Breast epithelium (tissue), 4 donors: ENCODE measurements at regions not wholly inside any gene's neighbourhood (a gene's known extent, or its start where the extent isn't known, plus 50 kb on each side); places are given as distances from the start of the nearest gene placed in this dataset.

Source experiments
- DNase-seq, 2 donors: peaks; one replicate each; pipeline ENCODE4 v3.0.0-alpha.2; 2019; ENCODE audit warnings: low spot score in 2 of 2
- H3K27ac ChIP-seq, 2 donors: fragments of 200-600 bp; sonication (generic) in 1 of 2; one replicate each; pipeline ENCODE4 v1.5.1; 2016 to 2019; ENCODE audit warnings: mild to moderate bottlenecking in 1 of 2
- H3K27me3 ChIP-seq, 2 donors: fragments of 200-600 bp; sonication (generic) in 1 of 2; one replicate each; pipeline versions ENCODE4 v1.5.1 to v1.6.0; 2017 to 2019; ENCODE audit warnings: control low read depth in 1 of 2, mild to moderate bottlenecking in 1 of 2
- H3K36me3 ChIP-seq: fragments of 200-600 bp; one replicate; pipeline ENCODE4 v1.5.1; 2019
- H3K4me1 ChIP-seq, 2 donors: fragments of 200-600 bp; sonication (generic); one replicate each; pipeline ENCODE4 v1.5.1; 2016 to 2019; ENCODE audit warnings: control low read depth in 1 of 2
- H3K4me3 ChIP-seq, 3 donors: fragments of 200-600 bp; sonication (generic); 1 replicate in 2 of 3; 2 replicates in 1 of 3; pipeline ENCODE4 v1.5.1; 2016 to 2019; ENCODE audit warnings: mild to moderate bottlenecking in 3 of 3, moderate library complexity in 2 of 3
- H3K9me3 ChIP-seq, 2 donors: fragments of 200-600 bp; sonication (generic) in 1 of 2; one replicate each; pipeline ENCODE4 v1.5.1; 2016 to 2019; ENCODE audit warnings: control low read depth in 1 of 2
- CTCF ChIP-seq, 3 donors: fragments of 450-650 bp; IDR thresholded peaks; one replicate each; pipeline ENCODE4 v1.5.1; 2016 to 2017; ENCODE audit warnings: antibody characterized with exemption in 3 of 3, mild to moderate bottlenecking in 3 of 3, moderate library complexity in 3 of 3
- POLR2A ChIP-seq: fragments of 450-650 bp; IDR thresholded peaks from one replicate; pipeline ENCODE4 v1.6.1; 2016; ENCODE audit warnings: antibody characterized with exemption, mild to moderate bottlenecking, moderate library complexity
- POLR2AphosphoS5 ChIP-seq, 3 donors: sonication (generic); formaldehyde crosslinking; IDR thresholded peaks; one replicate each; pipeline ENCODE4 v1.6.1; 2017; ENCODE audit warnings: antibody characterized with exemption in 3 of 3
- intact Hi-C: fragments of 100-400 bp; cut with DNase I; formaldehyde crosslinking; loops from one replicate; pipeline ENCODE4 v1.15.1; 2023; ENCODE audit warnings: low total_unique reads

GRCh38 chr6:141321493-141322347 lies 811.0 kb upstream of the GJE1 start:
- TF ChIP-seq POLR2A (no peak), POLR2AphosphoS5 (IDR thresholded peaks at IDR 0.05) (no peak), CTCF (IDR thresholded peaks at IDR 0.05) (no peak)
- H3K27ac ChIP-seq: no peak overlapping the region
- intact Hi-C loops: no loop called here
- peaks cover 0 to 3% of the 10 kb centered on the region in 2 donors for H3K9me3 ChIP-seq
- no peaks in the 10 kb centered on the region for H3K4me1 ChIP-seq
- H3K4me3 ChIP-seq: no peak overlapping the region
- no peaks in the 10 kb centered on the region for H3K27me3 ChIP-seq
- no peaks in the 10 kb centered on the region for H3K36me3 ChIP-seq
- no peak for DNase-seq

DNA sequence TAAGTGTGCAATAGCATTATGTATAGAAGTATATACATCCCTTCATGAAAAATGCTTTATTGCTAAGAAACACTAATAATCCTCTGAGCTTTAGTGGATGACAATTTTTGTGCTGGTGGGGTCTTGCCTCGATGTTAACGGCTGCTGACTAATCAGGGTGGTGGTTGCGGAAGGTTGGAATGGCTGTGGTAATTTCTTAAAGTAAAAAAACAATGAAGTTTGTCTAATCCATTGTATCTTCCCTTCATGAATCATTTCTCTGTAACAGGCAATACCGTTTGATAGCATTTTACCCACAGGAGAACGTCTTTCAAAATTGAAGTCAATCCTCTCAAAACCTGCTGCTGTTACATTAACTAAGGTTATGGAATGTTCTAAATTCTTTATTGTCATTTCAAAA lies 816.5 kb upstream of the GJE1 start:
- H3K9me3 ChIP-seq: peaks cover 0 to 3% of the 10 kb centered on the region in 2 donors
- H3K27ac ChIP-seq: no peak overlapping the region
- no peak overlapping the region for H3K4me3 ChIP-seq
- no peaks in the 10 kb centered on the region for H3K4me1 ChIP-seq
- no peaks in the 10 kb centered on the region for H3K36me3 ChIP-seq
- H3K27me3 ChIP-seq: no peaks in the 10 kb centered on the region
- DNase-seq: no peak
- intact Hi-C loops: no loop called here
- TF ChIP-seq POLR2AphosphoS5 (IDR thresholded peaks at IDR 0.05): no peak
- no peak for TF ChIP-seq CTCF (IDR thresholded peaks at IDR 0.05)
- TF ChIP-seq POLR2A: no peak

DNA sequence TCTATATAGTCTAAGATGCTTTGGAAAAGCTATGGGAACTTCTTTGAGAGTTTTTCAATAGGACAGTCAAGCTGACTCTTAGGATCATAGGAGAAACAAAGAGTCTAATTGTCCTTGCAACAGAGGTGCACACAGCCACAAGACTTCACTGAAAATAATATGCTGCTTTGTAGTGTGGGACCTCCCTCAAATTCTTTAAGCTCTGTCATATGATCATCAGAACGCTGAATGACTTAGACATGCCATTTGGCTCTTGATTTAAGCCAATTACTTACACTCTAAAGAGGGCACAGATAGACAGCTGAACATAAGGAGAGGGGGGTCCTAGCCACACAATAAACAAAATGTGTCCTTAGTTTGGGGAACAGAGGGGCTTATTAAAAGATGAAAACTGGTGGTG lies 818.7 kb upstream of the GJE1 start:
- no peak overlapping the region for H3K4me3 ChIP-seq
- H3K36me3 ChIP-seq: no peaks in the 10 kb centered on the region
- intact Hi-C loops: no loop called here
- no peak overlapping the region for H3K27ac ChIP-seq
- DNase-seq: no peak
- no peaks in the 10 kb centered on the region for H3K4me1 ChIP-seq
- no peak for TF ChIP-seq CTCF (IDR thresholded peaks at IDR 0.05)
- no peak for TF ChIP-seq POLR2AphosphoS5 (IDR thresholded peaks at IDR 0.05)
- TF ChIP-seq POLR2A: no peak
- H3K9me3 ChIP-seq: peaks cover 0 to 3% of the 10 kb centered on the region in 2 donors
- H3K27me3 ChIP-seq: no peaks in the 10 kb centered on the region

DNA sequence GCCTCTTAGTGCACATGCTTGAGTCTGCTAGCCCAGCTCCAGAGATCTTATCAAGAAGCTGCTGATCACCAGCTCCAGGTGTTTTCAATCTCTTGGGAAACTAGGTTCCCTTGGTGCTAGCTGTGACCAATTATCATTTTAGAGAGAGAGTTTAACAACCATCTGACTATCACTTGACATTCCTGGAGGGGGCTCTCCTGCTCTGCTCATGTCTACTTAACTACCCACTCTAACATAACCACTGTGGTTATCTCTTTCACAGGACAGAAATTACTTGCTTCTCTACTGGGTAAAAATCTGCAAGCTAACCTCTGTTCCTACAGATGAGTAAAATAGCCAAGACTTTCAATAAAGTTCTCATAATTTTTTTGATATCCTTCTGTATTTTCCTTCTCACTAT lies 823.4 kb upstream of the GJE1 start:
- H3K9me3 ChIP-seq: no peaks in the 10 kb centered on the region
- TF ChIP-seq POLR2A (no peak), POLR2AphosphoS5 (IDR thresholded peaks at IDR 0.05) (no peak), CTCF (IDR thresholded peaks at IDR 0.05) (no peak)
- no peak overlapping the region for H3K27ac ChIP-seq
- H3K4me3 ChIP-seq: no peak overlapping the region
- no peak for DNase-seq
- no peaks in the 10 kb centered on the region for H3K36me3 ChIP-seq
- no peaks in the 10 kb centered on the region for H3K27me3 ChIP-seq
- no peaks in the 10 kb centered on the region for H3K4me1 ChIP-seq
- intact Hi-C loops: no loop called here

DNA sequence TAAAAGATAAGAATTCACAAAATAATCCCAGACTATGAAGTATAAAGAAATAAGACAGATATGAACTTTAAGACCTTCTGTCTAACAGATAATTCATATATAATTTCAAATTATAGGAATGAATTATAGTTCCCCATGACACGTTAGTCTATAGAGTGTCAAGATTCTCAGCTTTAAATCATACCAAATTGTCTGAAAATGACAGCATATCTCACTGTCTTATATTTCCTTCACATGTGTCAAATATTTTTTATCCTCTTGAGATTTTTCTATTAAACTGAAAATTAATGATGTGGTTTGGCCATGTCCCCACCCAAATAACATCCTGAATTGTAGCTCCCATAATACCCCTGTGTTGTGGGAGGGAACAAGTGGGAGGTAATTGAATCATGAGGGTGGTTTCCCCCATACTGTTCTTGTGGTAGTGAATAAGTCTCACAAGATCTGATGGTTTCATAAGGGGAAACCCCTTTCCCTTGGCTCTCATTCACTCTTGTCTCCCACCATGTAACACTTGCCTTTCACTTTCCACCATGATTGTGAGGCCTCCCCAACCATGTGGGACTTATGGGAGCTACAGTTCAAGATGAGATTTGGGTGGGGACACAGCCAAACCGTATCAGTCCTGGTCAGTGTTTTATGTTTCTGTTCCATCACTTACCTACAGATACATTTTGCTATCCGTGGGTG lies 825.3 kb upstream of the GJE1 start:
- TF ChIP-seq CTCF (IDR thresholded peaks at IDR 0.05) (no peak), POLR2A (no peak), POLR2AphosphoS5 (IDR thresholded peaks at IDR 0.05) (no peak)
- Histone ChIP-seq H3K27me3 (no peaks in the 10 kb centered on the region), H3K27ac (no peak overlapping the region), H3K4me3 (no peak overlapping the region), H3K36me3 (no peaks in the 10 kb centered on the region), H3K9me3 (no peaks in the 10 kb centered on the region), H3K4me1 (no peaks in the 10 kb centered on the region)
- DNase-seq: no peak
- intact Hi-C loops: no loop called here
